H1 (cell line): ENCODE measurements at regions not wholly inside any gene's neighbourhood (a gene's known extent, or its start where the extent isn't known, plus 50 kb on each side); places are given as distances from the start of the nearest gene placed in this dataset.

Experiments used
- CTCF ChIA-PET: fragments of 300-600 bp; sonication (Branson Sonifier 250); formaldehyde crosslinking; loops from one replicate; lab custom pipeline; 2021; ENCODE audit not compliant: partially characterized antibody; lab: Charles Lee
- POLR2A ChIA-PET: fragments of 300-600 bp; sonication (Branson Sonifier 250); formaldehyde crosslinking; loops from one replicate; lab custom pipeline; 2021; ENCODE audit warnings: inconsistent platforms; ENCODE audit not compliant: partially characterized antibody; lab: Charles Lee
- DNase-seq, 2 experiments: peaks; one replicate each; pipeline versions ENCODE4 v3.0.0 to v3.0.0-alpha.2; 2010 to 2022; ENCODE audit warnings: low spot score in 2 of 2, low read depth in 1 of 2, mixed read lengths in 1 of 2
- FAIRE-seq: peaks from 2 replicates; lab custom pipeline; 2011; peaks lifted over from hg19 to GRCh38; lab: Jason Lieb, UNC
- H2AFZ ChIP-seq: 2 replicates; pipeline ENCODE4 v1.8.1; 2012; ENCODE audit warnings: low read length, inconsistent platforms
- H2AK5ac ChIP-seq: 2 replicates; pipeline ENCODE4 v1.6.1; 2013; ENCODE audit warnings: low read depth, low read length
- H2BK120ac ChIP-seq: replicated peaks from 2 replicates; pipeline ENCODE3; 2013; ENCODE audit warnings: low read depth, low read length, inconsistent platforms
- H2BK12ac ChIP-seq: 2 replicates; pipeline ENCODE4 v1.6.1; 2013; ENCODE audit warnings: low read depth, low read length
- H2BK15ac ChIP-seq: 2 replicates; pipeline ENCODE4 v1.6.1; 2013; ENCODE audit warnings: low read length
- H2BK20ac ChIP-seq: 2 replicates; pipeline ENCODE4 v1.6.1; 2013; ENCODE audit warnings: low read length
- H2BK5ac ChIP-seq: 2 replicates; pipeline ENCODE4 v1.6.1; 2013; ENCODE audit warnings: low read depth, low read length
- H3K14ac ChIP-seq: 2 replicates; pipeline ENCODE4 v1.6.1; 2013; ENCODE audit warnings: inconsistent platforms; ENCODE audit not compliant: insufficient read length
- H3K18ac ChIP-seq: 2 replicates; pipeline ENCODE4 v1.6.1; 2013; ENCODE audit warnings: low read length; ENCODE audit errors: extremely low read depth
- H3K23ac ChIP-seq: 2 replicates; pipeline ENCODE4 v1.6.1; 2013; ENCODE audit warnings: inconsistent platforms; ENCODE audit not compliant: insufficient read length
- H3K23me2 ChIP-seq: 2 replicates; pipeline ENCODE4 v1.6.1; 2013; ENCODE audit warnings: low read depth, low read length
- H3K27ac ChIP-seq: 2 replicates; pipeline ENCODE4 v1.6.1; 2011; ENCODE audit warnings: low read depth, low read length, inconsistent platforms
- H3K27me3 ChIP-seq, 4 experiments: replicated peaks in 1 of 4; 1 replicate in 1 of 4; 2 replicates in 3 of 4; pipeline versions ENCODE4 v1.6.1 to v1.8.1; 2011 to 2013; ENCODE audit warnings: low read length in 3 of 4, mild to moderate bottlenecking in 3 of 4, inconsistent platforms in 2 of 4, mixed read lengths in 2 of 4, moderate library complexity in 1 of 4; ENCODE audit not compliant: control insufficient read depth in 3 of 4, insufficient read depth in 3 of 4; ENCODE audit errors: extremely low read depth in 1 of 4
- H3K36me3 ChIP-seq, 4 experiments: 2 replicates each; pipeline versions ENCODE4 v1.6.1 to v1.8.1; 2011 to 2013; ENCODE audit warnings: mild to moderate bottlenecking in 4 of 4, low read length in 3 of 4, moderate library complexity in 2 of 4, control low read depth in 1 of 4, inconsistent platforms in 1 of 4; ENCODE audit not compliant: insufficient read depth in 4 of 4, control insufficient read depth in 2 of 4
- H3K4ac ChIP-seq: replicated peaks from 2 replicates; pipeline ENCODE3; 2013; ENCODE audit warnings: low read length, low read depth, mixed read lengths, inconsistent platforms; ENCODE audit not compliant: insufficient read length
- H3K4me1 ChIP-seq, 4 experiments: replicated peaks in 1 of 4; 1 replicate in 1 of 4; 2 replicates in 3 of 4; pipeline versions ENCODE4 v1.6.1 to v1.8.1; 2011 to 2013; ENCODE audit warnings: low read length in 3 of 4, inconsistent platforms in 2 of 4, mixed read lengths in 1 of 4; ENCODE audit not compliant: insufficient read depth in 4 of 4, control insufficient read depth in 3 of 4
- H3K4me2 ChIP-seq, 2 experiments: 2 replicates each; pipeline versions ENCODE4 v1.6.1 to v1.8.1; 2011 to 2013; ENCODE audit warnings: low read depth in 2 of 2, low read length in 2 of 2, control low read depth in 1 of 2, inconsistent platforms in 1 of 2, mild to moderate bottlenecking in 1 of 2; ENCODE audit not compliant: insufficient read depth in 1 of 2
- H3K4me3 ChIP-seq, 4 experiments: fragments of 200-600, 300-600 bp in 1 of 4; sonication (generic), shearing (Covaris generic), sonication (Bioruptor Twin) in 1 of 4; 2 replicates each; pipeline versions ENCODE4 v1.5.1 to v1.8.1; 2011 to 2016; ENCODE audit warnings: low read length in 4 of 4, low read depth in 3 of 4, control low read depth in 2 of 4, inconsistent platforms in 2 of 4, mild to moderate bottlenecking in 2 of 4, mixed read lengths in 1 of 4, moderate library complexity in 1 of 4; ENCODE audit not compliant: insufficient read depth in 2 of 4; ENCODE audit errors: extremely low read depth in 1 of 4
- H3K56ac ChIP-seq: replicated peaks from 2 replicates; pipeline ENCODE3; 2013; ENCODE audit warnings: low read depth, mild to moderate bottlenecking, mixed read lengths, low read length, inconsistent platforms; ENCODE audit not compliant: insufficient read length
- H3K79me1 ChIP-seq: 2 replicates; pipeline ENCODE4 v1.6.1; 2013; ENCODE audit warnings: low read depth, low read length, control low read depth
- H3K79me2 ChIP-seq, 2 experiments: 2 replicates each; pipeline versions ENCODE4 v1.6.1 to v1.8.1; 2012 to 2013; ENCODE audit warnings: low read length in 2 of 2, mild to moderate bottlenecking in 2 of 2, inconsistent platforms in 1 of 2; ENCODE audit not compliant: insufficient read depth in 2 of 2, control insufficient read depth in 1 of 2
- H3K9ac ChIP-seq, 4 experiments: replicated peaks in 1 of 4; 1 replicate in 1 of 4; 2 replicates in 3 of 4; pipeline versions ENCODE4 v1.6.1 to v1.8.1; 2011 to 2013; ENCODE audit warnings: low read depth in 3 of 4, low read length in 3 of 4, control low read depth in 2 of 4, mild to moderate bottlenecking in 2 of 4, moderate library complexity in 2 of 4, inconsistent platforms in 1 of 4; ENCODE audit errors: extremely low read depth in 1 of 4
- H3K9me3 ChIP-seq, 2 experiments: 2 replicates each; pipeline versions ENCODE4 v1.6.1 to v1.8.1; 2012 to 2013; ENCODE audit warnings: mild to moderate bottlenecking in 2 of 2, moderate library complexity in 2 of 2, control low read depth in 1 of 2, inconsistent platforms in 1 of 2, low read depth in 1 of 2, low read length in 1 of 2, mixed read lengths in 1 of 2; ENCODE audit not compliant: insufficient read depth in 2 of 2
- H4K20me1 ChIP-seq, 2 experiments: replicated peaks in 1 of 2; 2 replicates each; pipeline versions ENCODE3 to v1.8.1; 2011 to 2013; ENCODE audit warnings: inconsistent platforms in 2 of 2, low read length in 2 of 2, mild to moderate bottlenecking in 1 of 2; ENCODE audit not compliant: insufficient read depth in 2 of 2, control insufficient read depth in 1 of 2
- H4K5ac ChIP-seq: 2 replicates; pipeline ENCODE4 v1.6.1; 2013; ENCODE audit warnings: low read length, low read depth, mixed read lengths, inconsistent platforms; ENCODE audit not compliant: insufficient read length
- H4K8ac ChIP-seq: 2 replicates; pipeline ENCODE4 v1.8.0; 2013; ENCODE audit warnings: mild to moderate bottlenecking, moderate library complexity, low read length, inconsistent platforms; ENCODE audit not compliant: insufficient read depth; ENCODE audit errors: extremely low read depth
- H4K91ac ChIP-seq: replicated peaks from 2 replicates; pipeline ENCODE3; 2013; ENCODE audit warnings: low read length, mixed read lengths, inconsistent platforms; ENCODE audit not compliant: insufficient read length
- CBX8 ChIP-seq: fragments of 300-800, 300-1000 bp; sonication (generic); IDR thresholded peaks from 2 replicates; pipeline ENCODE4 v1.7.1; 2016; ENCODE audit warnings: low read depth, low read length, borderline replicate concordance
- CREB1 ChIP-seq: IDR thresholded peaks from 2 replicates; pipeline ENCODE4 v1.6.1; 2012; ENCODE audit warnings: inconsistent platforms
- HDAC2 ChIP-seq, 2 experiments: fragments of 300-600 bp in 1 of 2; sonication (generic) in 1 of 2; IDR thresholded peaks; 2 replicates each; pipeline ENCODE4 v1.6.1; 2011 to 2012; ENCODE audit warnings: low read depth in 2 of 2, low read length in 2 of 2, mild to moderate bottlenecking in 2 of 2, moderate library complexity in 2 of 2, borderline replicate concordance in 1 of 2, inconsistent platforms in 1 of 2
- HDAC6 ChIP-seq: IDR thresholded peaks from one replicate; pipeline ENCODE4 v1.7.1; 2012; ENCODE audit warnings: low read depth, mild to moderate bottlenecking, inconsistent platforms, low read length, moderate library complexity
- POLR2A ChIP-seq, 2 experiments: IDR thresholded peaks; 1 replicate in 1 of 2; 2 replicates in 1 of 2; pipeline ENCODE4 v1.6.1; 2011; ENCODE audit warnings: low read depth in 2 of 2, low read length in 2 of 2, mild to moderate bottlenecking in 2 of 2; ENCODE audit errors: control extremely low read depth in 1 of 2
- POU5F1 ChIP-seq: IDR thresholded peaks from 2 replicates; pipeline ENCODE4 v1.6.1; 2011; ENCODE audit warnings: low read depth, mild to moderate bottlenecking, low read length, moderate library complexity
- SAP30 ChIP-seq: fragments of 300-600 bp; sonication (generic); IDR thresholded peaks from 2 replicates; pipeline ENCODE4 v1.7.1; 2012; ENCODE audit warnings: low read length, moderate library complexity, mild to moderate bottlenecking, inconsistent platforms; ENCODE audit not compliant: insufficient read depth, insufficient replicate concordance
- SP4 ChIP-seq: IDR thresholded peaks from 2 replicates; pipeline ENCODE4 v1.6.1; 2012; ENCODE audit warnings: low read length, inconsistent platforms
- TAF1 ChIP-seq: IDR thresholded peaks from 2 replicates; pipeline ENCODE4 v1.6.1; 2011; ENCODE audit warnings: mild to moderate bottlenecking, low read depth, low read length
- TCF12 ChIP-seq: IDR thresholded peaks from 2 replicates; pipeline ENCODE4 v1.6.1; 2011; ENCODE audit warnings: low read depth, mild to moderate bottlenecking, low read length
- WGBS, 2 experiments: shearing (Covaris generic) in 1 of 2; methylation state at CpG; one replicate each; pipeline versions ENCODE4 v1.1.6 to v1.1.7; 2013 to 2015; ENCODE audit warnings: low lambda C conversion rate in 2 of 2, mixed read lengths in 2 of 2, inconsistent platforms in 1 of 2, low coverage in 1 of 2, missing lambda C conversion rate in 1 of 2; ENCODE audit not compliant: insufficient replicate concordance in 2 of 2, insufficient coverage in 1 of 2, insufficient read length in 1 of 2; ENCODE audit errors: extremely low coverage in 1 of 2, missing lambda C conversion rate in 1 of 2; 5-methylcytosine and 5-hydroxymethylcytosine counted together
- TF ChIP-seq, protein P1 (sequence below): IDR thresholded peaks from 2 replicates; pipeline ENCODE4 v1.6.1; 2012; ENCODE audit warnings: inconsistent platforms
- TF ChIP-seq, protein P2 (sequence below): IDR thresholded peaks from 2 replicates; pipeline ENCODE4 v1.6.1; 2011; ENCODE audit warnings: low read depth, mild to moderate bottlenecking, low read length; ENCODE audit not compliant: insufficient read depth

DNA sequence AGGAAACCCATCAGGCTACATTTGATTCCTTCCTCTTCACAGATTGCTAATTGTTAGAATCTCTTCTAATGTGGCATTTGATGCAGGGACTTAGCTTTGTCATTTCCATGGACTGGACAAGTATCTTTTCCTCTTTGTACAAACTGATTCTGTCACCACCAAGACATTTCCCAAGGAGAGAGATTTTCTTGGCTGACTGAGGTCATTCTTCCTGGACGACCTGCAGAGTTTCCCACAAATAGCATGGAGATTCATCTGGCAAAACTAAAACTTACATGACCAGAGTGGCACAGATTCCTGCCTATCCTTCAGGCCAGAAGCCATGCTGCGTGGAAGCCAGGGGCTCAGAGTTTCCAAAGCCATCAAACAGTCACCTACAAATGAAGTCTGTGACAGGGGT, 269.2 kb upstream of the LRTM1 start:
- 81% methylated on average over 2 of the region's 2 CpGs; no CpG with 5 or more reads in 1 of the 2 experiments for WGBS, 2 experiments
- no peaks in the 10 kb centered on the region for H3K79me1 ChIP-seq
- no peak overlapping the region for H3K4me3 ChIP-seq
- H3K79me2 ChIP-seq, result no peaks in the 10 kb centered on the region
- H3K4me2 ChIP-seq, result no peak overlapping the region
- H4K8ac ChIP-seq, result no peak overlapping the region
- no peak overlapping the region for H2BK120ac ChIP-seq
- H3K27me3 ChIP-seq, result no peaks in the 10 kb centered on the region
- ChIA-PET POLR2A (no interaction called here), CTCF (no interaction called here)
- no peaks in the 10 kb centered on the region for H3K9me3 ChIP-seq
- no peaks in the 10 kb centered on the region for H3K36me3 ChIP-seq
- H3K23me2 ChIP-seq, result no peaks in the 10 kb centered on the region
- no peak overlapping the region for H3K27ac ChIP-seq
- no peak overlapping the region for H4K5ac ChIP-seq
- no peak overlapping the region for H2BK5ac ChIP-seq
- H4K91ac ChIP-seq, result no peak overlapping the region
- H3K14ac ChIP-seq, result no peak overlapping the region
- H3K18ac ChIP-seq, result no peak overlapping the region
- H2BK15ac ChIP-seq, result no peak overlapping the region
- no peak overlapping the region for H2AK5ac ChIP-seq
- no peak for DNase-seq
- no peak overlapping the region for H3K9ac ChIP-seq
- no peak overlapping the region for H2AFZ ChIP-seq
- H3K23ac ChIP-seq, result no peak overlapping the region
- no peak for TF ChIP-seq SAP30
- TF ChIP-seq, protein P1, sequence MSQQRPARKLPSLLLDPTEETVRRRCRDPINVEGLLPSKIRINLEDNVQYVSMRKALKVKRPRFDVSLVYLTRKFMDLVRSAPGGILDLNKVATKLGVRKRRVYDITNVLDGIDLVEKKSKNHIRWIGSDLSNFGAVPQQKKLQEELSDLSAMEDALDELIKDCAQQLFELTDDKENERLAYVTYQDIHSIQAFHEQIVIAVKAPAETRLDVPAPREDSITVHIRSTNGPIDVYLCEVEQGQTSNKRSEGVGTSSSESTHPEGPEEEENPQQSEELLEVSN, result no peak
- TF ChIP-seq HDAC2 (IDR thresholded peaks at IDR 0.05; ENCODE audit: borderline replicate concordance in 1 of 2, low read depth in 2 of 2, low read length in 2 of 2), result no peak
- TF ChIP-seq, protein P2, sequence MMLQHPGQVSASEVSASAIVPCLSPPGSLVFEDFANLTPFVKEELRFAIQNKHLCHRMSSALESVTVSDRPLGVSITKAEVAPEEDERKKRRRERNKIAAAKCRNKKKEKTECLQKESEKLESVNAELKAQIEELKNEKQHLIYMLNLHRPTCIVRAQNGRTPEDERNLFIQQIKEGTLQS, result no peak
- no peak for TF ChIP-seq POLR2A (IDR thresholded peaks at IDR 0.05; ENCODE audit: control extremely low read depth in 1 of 2, low read depth in 2 of 2, low read length in 2 of 2)
- no peak for TF ChIP-seq HDAC6
- no peak for TF ChIP-seq CBX8
- TF ChIP-seq POU5F1, result no peak
- no peak for TF ChIP-seq TCF12
- no peak for TF ChIP-seq SP4
- no peak for TF ChIP-seq TAF1
- TF ChIP-seq CREB1, result no peak
- no peak for FAIRE-seq
- no peak overlapping the region for H2BK12ac ChIP-seq
- H4K20me1 ChIP-seq, result no peaks in the 10 kb centered on the region
- H3K4me1 ChIP-seq, result no peaks in the 10 kb centered on the region
- H3K4ac ChIP-seq, result no peak overlapping the region
- H3K56ac ChIP-seq, result no peak overlapping the region
- H2BK20ac ChIP-seq, result no peak overlapping the region
